Spleen (tissue), 11 donors: ENCODE measurements at regions not wholly inside any gene's neighbourhood (a gene's known extent, or its start where the extent isn't known, plus 50 kb on each side); places are given as distances from the start of the nearest gene placed in this dataset.

ENCODE experiments used
- DNase-seq: peaks from one replicate; pipeline ENCODE4 v3.0.0-alpha.2; 2020
- H3K27ac ChIP-seq, 8 donors: fragments of 200-600 bp; sonication (generic) in 7 of 8; 1 replicate in 4 of 8; 2 replicates in 4 of 8; pipeline versions ENCODE4 v1.5.0 to v1.8.0; 2016 to 2021; ENCODE audit warnings: inconsistent platforms in 4 of 8, mild to moderate bottlenecking in 4 of 8, moderate library complexity in 1 of 8
- H3K27me3 ChIP-seq, 7 donors: fragments of 200-600 bp; sonication (generic) in 6 of 7; replicated peaks in 1 of 7; 1 replicate in 4 of 7; 2 replicates in 3 of 7; pipeline versions ENCODE4 v1.5.0 to v1.8.0; 2016 to 2021; ENCODE audit warnings: inconsistent platforms in 3 of 7, mild to moderate bottlenecking in 1 of 7
- H3K36me3 ChIP-seq, 6 donors: fragments of 200-600 bp; sonication (generic) in 5 of 6; 1 replicate in 4 of 6; 2 replicates in 2 of 6; pipeline versions ENCODE4 v1.5.0 to v1.8.0; 2016 to 2021; ENCODE audit warnings: inconsistent platforms in 2 of 6
- H3K4me1 ChIP-seq, 6 donors: fragments of 200-600 bp; sonication (generic) in 5 of 6; 1 replicate in 3 of 6; 2 replicates in 3 of 6; pipeline versions ENCODE4 v1.5.0 to v1.8.0; 2016 to 2021; ENCODE audit warnings: inconsistent platforms in 3 of 6
- H3K4me3 ChIP-seq, 8 donors: fragments of 200-600 bp; sonication (generic) in 7 of 8; 1 replicate in 4 of 8; 2 replicates in 4 of 8; pipeline versions ENCODE4 v1.5.0 to v1.8.0; 2016 to 2021; ENCODE audit warnings: inconsistent platforms in 4 of 8, mild to moderate bottlenecking in 4 of 8, moderate library complexity in 2 of 8
- H3K9me3 ChIP-seq, 8 donors: fragments of 200-600 bp; sonication (generic) in 7 of 8; 1 replicate in 4 of 8; 2 replicates in 4 of 8; pipeline versions ENCODE4 v1.5.0 to v1.8.0; 2016 to 2021; ENCODE audit warnings: inconsistent platforms in 4 of 8
- POLR2A ChIP-seq, 3 donors: fragments of 450-650 bp; IDR thresholded peaks; one replicate each; pipeline ENCODE4 v1.5.1; 2017; ENCODE audit warnings: antibody characterized with exemption in 3 of 3, mild to moderate bottlenecking in 1 of 3
- POLR2AphosphoS5 ChIP-seq, 3 donors: sonication (generic); formaldehyde crosslinking; IDR thresholded peaks; one replicate each; pipeline ENCODE4 v1.5.1; 2017; ENCODE audit warnings: antibody characterized with exemption in 3 of 3
- WGBS, 5 donors: extraction: QIAGEN DNeasy Blood & Tissue Kit in 3 of 5; methylation state at CpG; one replicate each; pipeline versions ENCODE4 v1.1.5 to v1.1.7; 2013 to 2018; 5-methylcytosine and 5-hydroxymethylcytosine counted together
- intact Hi-C: fragments of 100-400 bp; cut with DNase I; formaldehyde crosslinking; loops from one replicate; pipeline ENCODE4 v1.15.0; 2023; ENCODE audit warnings: low total_unique reads
- TF ChIP-seq, protein P1 (sequence below), 11 experiments: fragments of 200-600 bp in 7 of 11; fragments of 450-650 bp in 4 of 11; sonication (generic) in 4 of 11; IDR thresholded peaks in 8 of 11; conservative IDR thresholded peaks in 3 of 11; 1 replicate in 7 of 11; 2 replicates in 4 of 11; pipeline versions ENCODE4 v1.4.0 to v1.8.0; 2016 to 2021; ENCODE audit warnings: antibody characterized with exemption in 11 of 11, inconsistent platforms in 4 of 11, mild to moderate bottlenecking in 1 of 11
- donor health status: healthy with polysubstance abuse.
- donor health status: DM: no; HTN: no; CAD: no; lungs with moderate emphysema.
- donor health status: DM: no; HTN: no; CAD: no.
- donor health status: Bipolar disorder and iron deficiency.
- donor health status: healthy.
- donor health status: DM: no; HTN: no; CAD: no.
- donor health status: DM: yes; HTN: yes; CAD: no.

DNA sequence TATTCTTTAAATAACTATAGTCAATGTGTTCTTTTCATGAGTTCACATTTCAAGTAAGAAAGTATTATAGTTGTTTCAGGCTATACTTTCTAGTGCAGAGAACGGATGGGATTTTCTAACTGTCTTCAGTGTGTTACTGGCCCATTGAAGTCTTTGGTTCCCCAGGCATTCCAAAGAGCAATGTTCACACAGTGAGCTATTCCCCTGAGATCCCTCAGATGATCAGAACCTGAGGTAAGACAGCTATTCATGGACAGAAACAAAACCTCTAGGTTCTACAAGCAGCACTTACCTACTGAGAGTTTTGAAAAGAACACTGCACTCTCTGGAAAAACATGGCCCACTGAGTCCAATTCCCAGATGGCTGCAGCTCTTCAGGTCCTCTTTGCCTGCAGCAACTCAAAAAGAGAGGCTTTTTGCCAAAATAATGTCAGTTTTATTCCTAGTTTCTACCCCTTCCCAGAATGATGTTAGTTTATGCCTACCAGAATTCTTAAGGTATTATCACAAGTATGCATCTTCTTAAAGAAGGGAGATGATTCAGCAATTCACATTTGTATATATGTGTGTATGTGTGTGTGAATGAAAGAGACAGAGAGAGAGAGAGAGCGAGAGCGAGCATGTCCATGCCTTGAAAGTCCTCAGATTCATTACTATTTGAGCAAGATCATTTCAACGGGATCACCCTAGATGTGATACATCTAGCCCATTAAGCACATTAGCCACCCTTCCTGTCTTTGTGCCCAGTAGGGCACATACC, 146.1 kb downstream of the PDHA2 start:
- Histone ChIP-seq H3K9me3 (peaks cover 0 to 17% (median 6%) of the 10 kb centered on the region in 8 donors), H3K36me3 (no peaks in the 10 kb centered on the region), H3K27me3 (no peaks in the 10 kb centered on the region), H3K27ac (no peak overlapping the region), H3K4me1 (no peaks in the 10 kb centered on the region), H3K4me3 (no peak overlapping the region)
- WGBS, 5 donors, result 82 to 95% (median 90%) methylated on average over 4 of the region's 4 CpGs
- DNase-seq, result no peak
- intact Hi-C loops, result no loop called here
- TF ChIP-seq POLR2AphosphoS5 (IDR thresholded peaks at IDR 0.05) (no peak), POLR2A (IDR thresholded peaks at IDR 0.05) (no peak)
- TF ChIP-seq, protein P1, sequence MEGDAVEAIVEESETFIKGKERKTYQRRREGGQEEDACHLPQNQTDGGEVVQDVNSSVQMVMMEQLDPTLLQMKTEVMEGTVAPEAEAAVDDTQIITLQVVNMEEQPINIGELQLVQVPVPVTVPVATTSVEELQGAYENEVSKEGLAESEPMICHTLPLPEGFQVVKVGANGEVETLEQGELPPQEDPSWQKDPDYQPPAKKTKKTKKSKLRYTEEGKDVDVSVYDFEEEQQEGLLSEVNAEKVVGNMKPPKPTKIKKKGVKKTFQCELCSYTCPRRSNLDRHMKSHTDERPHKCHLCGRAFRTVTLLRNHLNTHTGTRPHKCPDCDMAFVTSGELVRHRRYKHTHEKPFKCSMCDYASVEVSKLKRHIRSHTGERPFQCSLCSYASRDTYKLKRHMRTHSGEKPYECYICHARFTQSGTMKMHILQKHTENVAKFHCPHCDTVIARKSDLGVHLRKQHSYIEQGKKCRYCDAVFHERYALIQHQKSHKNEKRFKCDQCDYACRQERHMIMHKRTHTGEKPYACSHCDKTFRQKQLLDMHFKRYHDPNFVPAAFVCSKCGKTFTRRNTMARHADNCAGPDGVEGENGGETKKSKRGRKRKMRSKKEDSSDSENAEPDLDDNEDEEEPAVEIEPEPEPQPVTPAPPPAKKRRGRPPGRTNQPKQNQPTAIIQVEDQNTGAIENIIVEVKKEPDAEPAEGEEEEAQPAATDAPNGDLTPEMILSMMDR (IDR thresholded peaks at IDR 0.05 in 8 of 11, conservative IDR thresholded peaks at IDR 0.05 in 3 of 11), result no peak

GRCh38 chr4:95987851-95988250, 148.0 kb downstream of the PDHA2 start:
- intact Hi-C loops, result no loop called here
- Histone ChIP-seq H3K4me3 (no peak overlapping the region), H3K4me1 (no peaks in the 10 kb centered on the region), H3K27me3 (no peaks in the 10 kb centered on the region), H3K36me3 (no peaks in the 10 kb centered on the region), H3K27ac (no peak overlapping the region), H3K9me3 (peaks cover 0 to 6% (median 0%) of the 10 kb centered on the region in 8 donors)
- DNase-seq, result no peak
- TF ChIP-seq, protein P1 (IDR thresholded peaks at IDR 0.05 in 8 of 11, conservative IDR thresholded peaks at IDR 0.05 in 3 of 11), result no peak
- no peak for TF ChIP-seq POLR2A (IDR thresholded peaks at IDR 0.05)
- TF ChIP-seq POLR2AphosphoS5 (IDR thresholded peaks at IDR 0.05), result no peak

GRCh38 chr4:95998311-95998710, 158.4 kb downstream of the PDHA2 start:
- no peak overlapping the region for H3K4me3 ChIP-seq
- no peak overlapping the region for H3K27ac ChIP-seq
- H3K27me3 ChIP-seq, result no peaks in the 10 kb centered on the region
- H3K4me1 ChIP-seq, result no peaks in the 10 kb centered on the region
- intact Hi-C loops, result no loop called here
- TF ChIP-seq POLR2AphosphoS5 (IDR thresholded peaks at IDR 0.05), result no peak
- WGBS, 5 donors, result 75 to 88% (median 79%) methylated on average over 2 of the region's 2 CpGs
- no peak for DNase-seq
- H3K9me3 ChIP-seq, result peaks cover 0 to 5% (median 0%) of the 10 kb centered on the region in 8 donors
- no peaks in the 10 kb centered on the region for H3K36me3 ChIP-seq

- Histone ChIP-seq H3K27me3 (no peaks in the 10 kb centered on the region), H3K4me1 (no peaks in the 10 kb centered on the region), H3K9me3 (no peaks in the 10 kb centered on the region), H3K27ac (no peak overlapping the region), H3K4me3 (no peak overlapping the region), H3K36me3 (no peaks in the 10 kb centered on the region)
- intact Hi-C loops, result no loop called here
- 73 to 85% (median 78%) methylated on average over 8 of the region's 8 CpGs for WGBS, 5 donors
- no peak for DNase-seq
- TF ChIP-seq, protein P1 (IDR thresholded peaks at IDR 0.05 in 8 of 11, conservative IDR thresholded peaks at IDR 0.05 in 3 of 11), result no peak
- no peak for TF ChIP-seq POLR2A (IDR thresholded peaks at IDR 0.05)
- no peak for TF ChIP-seq POLR2AphosphoS5 (IDR thresholded peaks at IDR 0.05)
Measured at GRCh38 chr4:96003951-96004740, 164.3 kb downstream of the PDHA2 start.
